C1 segment of cervical spinal cord (tissue), 14 donors: ENCODE measurements at regions not wholly inside any gene's neighbourhood (a gene's known extent, or its start where the extent isn't known, plus 50 kb on each side); places are given as distances from the start of the nearest gene placed in this dataset.
A peak's percentile ranks its signal among the peaks of the same experiment; 100 is the strongest.
"Not testable (repeated sequence)": the region's sequence is repeated elsewhere in the genome, so short reads cannot be mapped to it uniquely, and the experiment has no call there.

ENCODE experiments used
- DNase-seq, 14 donors: peaks; one replicate each; lab custom pipeline; 2025; lab: John Stamatoyannopoulos, UW

GRCh38 chr10:61271127-61271780 is 181.9 kb downstream of the TMEM26 start:
- DNase-seq: no peak

- no peak for DNase-seq
Measured at GRCh38 chr10:61263518-61263917, 189.7 kb downstream of the TMEM26 start.

- DNase-seq: no peak
Measured at GRCh38 chr10:61262486-61263261, 190.5 kb downstream of the TMEM26 start.

GRCh38 chr10:61257956-61258496 is 195.2 kb downstream of the TMEM26 start:
- no peak for DNase-seq

GRCh38 chr10:61257136-61257535 is 196.0 kb downstream of the TMEM26 start:
- no peak for DNase-seq

- not testable (repeated sequence) for DNase-seq
Measured at GRCh38 chr10:61252326-61252725, 200.9 kb downstream of the TMEM26 start.

GRCh38 chr10:61251089-61251488 is 202.1 kb downstream of the TMEM26 start:
- no peak for DNase-seq

- DNase-seq: no peak
Measured at GRCh38 chr10:61250131-61250530, 203.1 kb downstream of the TMEM26 start.

- no peak for DNase-seq
Measured at GRCh38 chr10:61248013-61248412, 205.2 kb downstream of the TMEM26 start.

GRCh38 chr10:61244261-61244775 is 208.9 kb downstream of the TMEM26 start:
- peak in 1 of 14 donors; percentile 64 for DNase-seq

GRCh38 chr10:61232780-61233179 is 220.4 kb downstream of the TMEM26 start:
- DNase-seq: no peak

GRCh38 chr10:61225939-61226338 is 227.2 kb downstream of the TMEM26 start:
- DNase-seq: no peak

- DNase-seq: no peak
Measured at GRCh38 chr10:61223576-61223975, 229.6 kb downstream of the TMEM26 start.

GRCh38 chr10:61219696-61220095 is 233.5 kb downstream of the TMEM26 start:
- DNase-seq: no peak

GRCh38 chr10:61217851-61218565 is 235.2 kb downstream of the TMEM26 start:
- no peak for DNase-seq

GRCh38 chr10:61215246-61215645 is 237.9 kb downstream of the TMEM26 start:
- DNase-seq: no peak

GRCh38 chr10:61211468-61211867 is 241.7 kb downstream of the TMEM26 start:
- DNase-seq: no peak

GRCh38 chr10:61197057-61197456 is 253.1 kb upstream of the RHOBTB1 start:
- no peak for DNase-seq

GRCh38 chr10:61195211-61195610 is 251.2 kb upstream of the RHOBTB1 start:
- no peak for DNase-seq

GRCh38 chr10:61192589-61192988 is 248.6 kb upstream of the RHOBTB1 start:
- DNase-seq: not testable (repeated sequence)

GRCh38 chr10:61192042-61192441 is 248.1 kb upstream of the RHOBTB1 start:
- no peak for DNase-seq

GRCh38 chr10:61189912-61190311 is 245.9 kb upstream of the RHOBTB1 start:
- DNase-seq: no peak
